Endodermal cell (in vitro differentiated cells): ENCODE measurements at regions not wholly inside any gene's neighbourhood (a gene's known extent, or its start where the extent isn't known, plus 50 kb on each side); places are given as distances from the start of the nearest gene placed in this dataset.

Experiments
- DNase-seq: peaks from one replicate; pipeline ENCODE4 v3.0.0-alpha.2; 2017
- H3K27ac ChIP-seq: 2 replicates; pipeline ENCODE4 v1.5.1; 2013; ENCODE audit warnings: mild to moderate bottlenecking, low read depth, low read length, moderate library complexity
- H3K27me3 ChIP-seq: 2 replicates; pipeline ENCODE4 v1.6.1; 2013; ENCODE audit warnings: mild to moderate bottlenecking, low read length, moderate library complexity; ENCODE audit not compliant: insufficient read depth, control insufficient read depth, poor library complexity, severe bottlenecking
- H3K36me3 ChIP-seq: 2 replicates; pipeline ENCODE4 v1.7.0; 2013; ENCODE audit warnings: mild to moderate bottlenecking, low read length, moderate library complexity; ENCODE audit not compliant: control insufficient read depth, insufficient read depth
- H3K4me1 ChIP-seq: one replicate; pipeline ENCODE4 v1.7.0; 2013; ENCODE audit warnings: low read length; ENCODE audit not compliant: control insufficient read depth, insufficient read depth
- H3K4me3 ChIP-seq: 2 replicates; pipeline ENCODE4 v1.5.1; 2013; ENCODE audit warnings: mild to moderate bottlenecking, low read length, moderate library complexity
- H3K9ac ChIP-seq: 2 replicates; pipeline ENCODE4 v1.6.1; 2013; ENCODE audit warnings: mild to moderate bottlenecking, low read length, moderate library complexity; ENCODE audit not compliant: poor library complexity, severe bottlenecking; ENCODE audit errors: extremely low read depth
- H3K9me3 ChIP-seq: 2 replicates; pipeline ENCODE4 v1.6.1; 2013; ENCODE audit warnings: mild to moderate bottlenecking, low read length, moderate library complexity; ENCODE audit not compliant: control insufficient read depth
- H3K27ac Mint-ChIP-seq: 2 replicates; pipeline ENCODE4 v1.8.0; 2020; ENCODE audit warnings: mixed read lengths
- H3K27me3 Mint-ChIP-seq: 2 replicates; pipeline ENCODE4 v1.8.0; 2021; ENCODE audit warnings: mild to moderate bottlenecking, mixed read lengths; ENCODE audit not compliant: insufficient read depth
- H3K36me3 Mint-ChIP-seq: 2 replicates; pipeline ENCODE4 v1.8.0; 2020; ENCODE audit warnings: low read depth, mixed read lengths
- H3K4me1 Mint-ChIP-seq: 2 replicates; pipeline ENCODE4 v1.8.0; 2020; ENCODE audit warnings: mixed read lengths
- H3K4me3 Mint-ChIP-seq: 2 replicates; pipeline ENCODE4 v1.8.0; 2020; ENCODE audit warnings: mild to moderate bottlenecking, moderate library complexity, mixed read lengths
- H3K9me3 Mint-ChIP-seq: 2 replicates; pipeline ENCODE4 v1.8.0; 2020; ENCODE audit warnings: mild to moderate bottlenecking, mixed read lengths
- WGBS, 2 experiments: methylation state at CpG; one replicate each; pipeline versions ENCODE4 v1.1.5 to v1.1.7; 2013; ENCODE audit warnings: missing lambda C conversion rate in 2 of 2, mixed read lengths in 1 of 2; ENCODE audit not compliant: insufficient coverage in 1 of 2, insufficient read length in 1 of 2; 5-methylcytosine and 5-hydroxymethylcytosine counted together
- TF ChIP-seq, protein P1 (sequence below): fragments of 200-600 bp; sonication (generic); conservative IDR thresholded peaks from 2 replicates; pipeline ENCODE4 v1.5.0; 2021; ENCODE audit warnings: antibody characterized with exemption, mild to moderate bottlenecking

DNA sequence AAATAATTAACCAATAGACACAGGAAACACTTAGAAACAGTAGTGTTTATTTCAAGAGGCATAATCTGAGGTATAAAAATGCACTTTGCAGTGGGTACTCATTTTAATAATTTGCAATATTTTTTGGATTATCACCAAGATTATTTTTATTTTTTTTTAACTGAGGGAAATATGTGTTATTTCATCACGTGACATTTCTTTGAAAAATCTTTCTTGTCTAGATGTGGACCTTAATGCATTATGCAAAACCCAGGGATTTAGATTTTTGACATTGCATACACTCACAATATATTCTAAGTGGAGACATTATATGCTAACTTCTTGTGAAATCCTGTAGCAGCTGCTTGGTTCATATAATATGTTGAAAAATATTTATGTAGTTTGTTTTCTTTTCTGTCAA lies 260.4 kb upstream of the MEIS2 start:
- TF ChIP-seq, protein P1, sequence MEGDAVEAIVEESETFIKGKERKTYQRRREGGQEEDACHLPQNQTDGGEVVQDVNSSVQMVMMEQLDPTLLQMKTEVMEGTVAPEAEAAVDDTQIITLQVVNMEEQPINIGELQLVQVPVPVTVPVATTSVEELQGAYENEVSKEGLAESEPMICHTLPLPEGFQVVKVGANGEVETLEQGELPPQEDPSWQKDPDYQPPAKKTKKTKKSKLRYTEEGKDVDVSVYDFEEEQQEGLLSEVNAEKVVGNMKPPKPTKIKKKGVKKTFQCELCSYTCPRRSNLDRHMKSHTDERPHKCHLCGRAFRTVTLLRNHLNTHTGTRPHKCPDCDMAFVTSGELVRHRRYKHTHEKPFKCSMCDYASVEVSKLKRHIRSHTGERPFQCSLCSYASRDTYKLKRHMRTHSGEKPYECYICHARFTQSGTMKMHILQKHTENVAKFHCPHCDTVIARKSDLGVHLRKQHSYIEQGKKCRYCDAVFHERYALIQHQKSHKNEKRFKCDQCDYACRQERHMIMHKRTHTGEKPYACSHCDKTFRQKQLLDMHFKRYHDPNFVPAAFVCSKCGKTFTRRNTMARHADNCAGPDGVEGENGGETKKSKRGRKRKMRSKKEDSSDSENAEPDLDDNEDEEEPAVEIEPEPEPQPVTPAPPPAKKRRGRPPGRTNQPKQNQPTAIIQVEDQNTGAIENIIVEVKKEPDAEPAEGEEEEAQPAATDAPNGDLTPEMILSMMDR = no peak
- H3K27me3 ChIP-seq = no peaks in the 10 kb centered on the region
- no peak overlapping the region for H3K9ac ChIP-seq
- no peaks in the 10 kb centered on the region for H3K27me3 Mint-ChIP-seq
- no peak for DNase-seq
- no peaks in the 10 kb centered on the region for H3K36me3 ChIP-seq
- H3K27ac ChIP-seq = no peak overlapping the region
- no peak overlapping the region for H3K27ac Mint-ChIP-seq
- H3K36me3 Mint-ChIP-seq = no peaks in the 10 kb centered on the region
- H3K9me3 ChIP-seq = no peaks in the 10 kb centered on the region
- H3K4me1 Mint-ChIP-seq = no peaks in the 10 kb centered on the region
- no peak overlapping the region for H3K4me3 ChIP-seq
- H3K4me3 Mint-ChIP-seq = no peak overlapping the region
- no peaks in the 10 kb centered on the region for H3K4me1 ChIP-seq
- no peaks in the 10 kb centered on the region for H3K9me3 Mint-ChIP-seq
- 75 to 80% methylated on average over 1 of the region's 1 CpG for WGBS, 2 experiments

DNA sequence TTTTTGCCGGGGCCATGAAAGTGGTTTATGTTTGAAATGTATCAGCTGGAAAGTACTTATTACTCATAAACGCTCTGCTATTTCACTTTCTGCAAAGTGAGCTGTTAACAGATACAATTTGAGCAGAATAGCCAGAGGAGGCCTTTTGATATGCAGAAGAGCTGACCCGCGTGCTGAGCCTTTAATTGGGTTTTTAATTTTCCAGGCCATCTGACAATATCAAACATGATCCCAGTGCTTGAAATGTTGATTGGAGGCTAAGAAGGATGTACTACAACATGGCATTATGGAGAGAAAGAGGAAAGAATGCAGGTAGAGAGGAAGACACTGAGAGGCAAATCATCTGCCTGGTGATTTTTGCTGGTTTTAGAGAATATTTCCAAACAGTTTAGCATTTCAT lies 261.3 kb upstream of the MEIS2 start:
- no peaks in the 10 kb centered on the region for H3K36me3 Mint-ChIP-seq
- no peak for DNase-seq
- Histone ChIP-seq H3K4me3 (no peak overlapping the region), H3K4me1 (no peaks in the 10 kb centered on the region), H3K36me3 (no peaks in the 10 kb centered on the region), H3K9ac (no peak overlapping the region), H3K27me3 (no peaks in the 10 kb centered on the region), H3K9me3 (no peaks in the 10 kb centered on the region), H3K27ac (no peak overlapping the region)
- H3K4me3 Mint-ChIP-seq = no peak overlapping the region
- H3K4me1 Mint-ChIP-seq = no peaks in the 10 kb centered on the region
- no peaks in the 10 kb centered on the region for H3K27me3 Mint-ChIP-seq
- H3K9me3 Mint-ChIP-seq = no peaks in the 10 kb centered on the region
- WGBS, 2 experiments = 56 to 67% methylated on average over 4 of the region's 4 CpGs
- H3K27ac Mint-ChIP-seq = no peak overlapping the region
- TF ChIP-seq, protein P1 = no peak

DNA sequence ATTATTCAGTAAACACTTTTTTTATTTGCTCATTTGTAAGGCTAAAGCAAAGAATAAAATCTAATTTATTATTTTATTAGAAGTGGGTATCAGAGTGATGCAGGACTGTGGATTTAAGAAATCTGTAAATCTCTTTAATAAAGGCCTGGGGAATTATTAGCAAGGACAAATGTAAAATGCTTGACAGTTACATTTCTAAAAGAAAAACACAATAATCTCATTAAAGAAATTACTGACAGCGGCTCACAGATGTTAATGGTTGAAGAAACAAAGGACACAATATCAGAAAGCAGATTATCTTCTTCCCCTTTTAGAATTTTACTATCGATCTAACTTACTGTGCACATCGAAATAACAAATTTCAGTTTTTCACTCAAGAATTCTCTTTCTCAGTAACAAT lies 262.1 kb upstream of the MEIS2 start:
- Histone ChIP-seq H3K27ac (no peak overlapping the region), H3K4me3 (no peak overlapping the region), H3K9ac (no peak overlapping the region), H3K4me1 (no peaks in the 10 kb centered on the region), H3K9me3 (no peaks in the 10 kb centered on the region), H3K36me3 (no peaks in the 10 kb centered on the region), H3K27me3 (no peaks in the 10 kb centered on the region)
- Mint-ChIP-seq H3K9me3 (peaks cover 3% of the 10 kb centered on the region), H3K27ac (no peak overlapping the region), H3K4me3 (no peak overlapping the region), H3K36me3 (no peaks in the 10 kb centered on the region), H3K27me3 (no peaks in the 10 kb centered on the region), H3K4me1 (no peaks in the 10 kb centered on the region)
- 94 to 100% methylated on average over 1 to 3 of the region's 3 CpGs for WGBS, 2 experiments
- TF ChIP-seq, protein P1 = no peak
- no peak for DNase-seq
